GM19240 (cell line): ENCODE measurements at regions not wholly inside any gene's neighbourhood (a gene's known extent, or its start where the extent isn't known, plus 50 kb on each side); places are given as distances from the start of the nearest gene placed in this dataset.

Experiments used
- DNase-seq: peaks from one replicate; pipeline ENCODE4 v3.0.0; 2011; ENCODE audit warnings: low spot score; ENCODE audit not compliant: insufficient read length

DNA sequence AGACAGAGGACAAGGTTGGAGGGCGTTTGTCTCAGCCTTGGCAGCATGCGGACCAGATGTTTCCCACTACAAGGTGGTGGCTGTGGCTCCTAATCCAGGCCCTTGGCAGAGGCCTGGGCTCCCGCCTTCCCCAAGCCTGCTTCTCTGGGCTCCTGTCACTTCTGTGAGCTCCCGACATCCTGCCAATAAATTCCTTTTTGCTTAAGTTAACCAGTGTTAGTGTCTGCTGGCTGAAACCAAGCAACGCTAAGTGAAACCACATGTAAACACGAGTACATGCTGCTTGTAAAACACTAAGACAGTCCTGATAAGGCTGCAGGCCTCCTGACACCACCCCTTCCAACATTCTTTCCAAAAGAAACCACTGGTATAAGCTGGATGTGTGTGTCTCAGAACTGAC lies 263.6 kb upstream of the ZMIZ1 start:
- no peak for DNase-seq

- DNase-seq: no peak
Measured at GRCh38 chr10:78806681-78807221, 262.0 kb upstream of the ZMIZ1 start.

GRCh38 chr10:78807504-78808203 lies 261.1 kb upstream of the ZMIZ1 start:
- DNase-seq: no peak

- DNase-seq: no peak
Measured at GRCh38 chr10:78808286-78808685, 260.5 kb upstream of the ZMIZ1 start.

DNA sequence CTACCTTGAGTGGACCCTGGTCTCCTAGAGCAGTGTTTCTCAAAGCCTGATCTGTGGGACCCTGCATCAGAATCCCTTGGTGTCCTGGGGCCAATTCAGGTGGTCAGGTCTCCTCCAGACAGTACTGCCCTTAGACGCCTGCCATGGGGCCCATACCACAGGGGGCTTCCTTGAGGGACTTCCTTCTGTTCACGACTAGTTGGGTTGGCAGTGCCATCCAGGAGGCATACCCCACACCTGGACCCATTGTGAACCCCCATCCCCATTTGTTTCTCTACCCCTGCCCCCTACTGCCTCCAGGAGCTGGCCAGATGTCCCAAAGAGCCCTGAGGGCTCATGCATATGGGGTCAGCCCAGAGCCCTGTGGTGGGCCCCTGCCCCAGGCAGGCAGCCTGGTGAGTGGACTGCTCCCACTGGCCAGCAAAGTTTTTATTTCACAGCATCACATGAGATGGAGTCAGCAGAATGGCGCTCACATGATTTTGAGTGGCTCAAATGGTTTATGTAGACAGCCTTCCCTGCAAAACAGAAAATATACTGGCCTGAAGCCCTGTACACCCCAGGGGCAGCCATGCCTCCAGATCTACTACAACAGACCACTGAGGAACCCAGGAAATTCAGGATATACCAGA lies 259.9 kb upstream of the ZMIZ1 start:
- DNase-seq: no peak

GRCh38 chr10:78811174-78811573 lies 257.6 kb upstream of the ZMIZ1 start:
- no peak for DNase-seq

DNA sequence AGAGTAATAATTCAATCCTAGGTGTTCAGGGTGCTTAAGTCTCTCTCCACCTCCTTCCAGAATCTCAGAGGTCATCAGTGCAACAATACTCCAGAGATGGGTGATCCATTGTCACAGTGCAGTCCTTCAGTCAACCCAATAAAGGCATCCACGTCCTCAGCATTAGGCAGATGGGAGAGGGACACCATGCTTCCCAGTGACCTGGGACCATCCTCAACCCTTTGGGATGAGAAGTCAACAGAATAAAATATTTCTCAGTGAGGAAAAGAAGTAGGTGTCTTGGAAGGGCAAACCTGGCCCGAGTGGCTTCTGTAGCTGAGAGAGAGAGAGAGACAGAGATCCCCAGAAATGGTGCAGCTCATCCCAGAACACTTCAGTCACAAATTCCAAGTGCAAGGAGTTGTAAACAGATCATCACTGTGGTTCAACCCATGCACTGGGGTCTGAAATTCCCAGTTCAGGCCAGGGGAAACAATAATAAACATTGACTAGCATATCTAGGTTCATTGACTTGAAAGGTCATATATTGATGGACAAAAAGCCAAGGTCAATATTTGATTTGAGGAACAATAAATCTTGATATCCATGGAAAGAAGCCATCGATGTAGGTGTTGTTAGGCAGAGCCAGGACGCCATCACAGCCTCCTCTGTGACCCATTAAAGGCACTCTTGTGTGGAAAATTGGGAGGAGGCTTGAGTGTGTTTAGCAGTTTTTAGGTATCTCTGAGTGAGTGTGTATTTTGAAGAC lies 256.0 kb upstream of the ZMIZ1 start:
- DNase-seq: no peak

GRCh38 chr10:78813526-78813925 lies 255.2 kb upstream of the ZMIZ1 start:
- DNase-seq: no peak

GRCh38 chr10:78813998-78814399 lies 254.8 kb upstream of the ZMIZ1 start:
- no peak for DNase-seq

DNA sequence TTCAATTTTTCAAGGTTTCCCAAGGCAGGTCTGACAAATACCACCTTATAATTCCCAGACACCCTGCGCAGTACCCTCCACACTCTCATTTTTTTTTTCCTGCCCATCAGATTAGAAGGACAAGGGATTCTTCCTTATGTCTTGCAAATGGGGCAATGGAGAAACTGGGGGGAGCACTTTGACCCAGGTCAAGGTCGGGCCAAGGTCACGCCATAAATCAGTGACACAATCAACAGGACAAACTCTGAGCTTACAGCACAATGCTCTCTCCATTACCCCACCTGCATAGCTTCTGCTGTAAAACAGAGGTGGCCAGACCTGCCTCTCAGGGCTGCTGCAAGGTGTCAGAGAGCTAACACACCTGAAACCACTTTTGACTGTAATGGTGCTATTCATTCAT lies 254.4 kb upstream of the ZMIZ1 start:
- no peak for DNase-seq

DNA sequence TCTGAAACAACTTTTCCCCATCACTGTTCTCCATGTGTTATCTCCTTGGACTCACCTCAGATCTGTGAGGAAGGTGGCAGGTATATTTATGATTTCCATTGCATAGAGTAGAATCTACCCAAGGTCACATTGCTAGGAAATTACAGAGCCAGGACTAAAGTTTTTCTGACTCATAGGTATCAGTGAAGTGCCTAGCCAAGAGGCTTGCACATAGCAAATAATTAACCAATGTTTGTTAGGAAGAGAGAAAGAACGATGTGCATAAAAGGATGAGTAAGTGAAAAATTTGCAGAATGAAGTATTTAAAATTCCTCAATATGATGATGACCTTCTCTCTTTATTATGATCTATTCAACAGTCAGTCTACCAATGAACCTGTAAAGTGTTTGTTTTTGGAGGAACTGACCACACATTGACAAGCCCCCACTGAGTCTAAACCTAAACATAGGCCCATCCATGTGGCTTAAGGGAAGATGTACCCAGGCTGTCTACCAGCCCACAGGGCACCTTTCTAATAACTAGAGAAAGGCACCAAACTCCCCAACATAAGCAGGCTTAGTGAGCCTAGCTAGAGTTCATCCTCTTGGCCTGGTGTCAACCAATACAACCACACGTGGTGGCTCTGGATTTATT lies 252.9 kb upstream of the ZMIZ1 start:
- DNase-seq: no peak

DNA sequence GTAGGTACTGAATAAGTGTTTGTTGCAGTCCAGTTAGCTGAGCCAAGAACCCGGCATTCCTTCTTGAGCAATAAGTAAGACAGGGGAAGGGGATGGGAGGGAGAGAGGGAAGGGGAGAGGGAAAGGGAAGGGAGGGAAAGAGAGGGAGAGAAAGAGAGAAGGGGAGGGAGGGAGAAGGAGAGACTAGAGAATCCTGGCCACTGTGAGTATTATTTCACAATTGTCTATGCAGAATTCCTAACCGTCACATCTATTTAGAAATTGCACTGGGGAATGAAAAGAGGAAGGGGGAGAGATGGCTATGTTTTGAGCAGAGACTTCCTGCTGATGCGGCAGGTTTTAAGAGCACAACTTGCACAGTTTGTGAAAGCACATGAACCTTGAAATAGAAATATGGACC lies 251.4 kb upstream of the ZMIZ1 start:
- DNase-seq: no peak

DNA sequence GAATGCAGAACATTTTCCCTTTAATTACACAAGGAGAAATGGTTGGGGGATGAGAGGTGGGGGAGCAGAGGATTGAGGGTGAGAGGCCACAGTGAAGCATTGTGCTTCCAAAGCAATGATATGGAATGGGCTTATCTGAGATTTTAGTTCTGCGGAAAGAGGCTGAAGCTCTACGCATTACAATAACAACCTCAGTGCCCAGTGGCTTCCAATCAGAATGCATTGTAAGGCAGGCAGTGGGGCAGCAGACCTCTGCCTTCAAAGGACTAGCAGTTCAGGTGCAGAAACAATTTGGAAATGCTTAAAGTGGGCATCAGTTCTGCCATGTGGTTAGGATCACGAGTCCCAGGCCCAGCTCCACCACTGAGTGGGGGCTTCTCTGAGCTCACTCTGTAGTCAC lies 251.0 kb upstream of the ZMIZ1 start:
- no peak for DNase-seq

DNA sequence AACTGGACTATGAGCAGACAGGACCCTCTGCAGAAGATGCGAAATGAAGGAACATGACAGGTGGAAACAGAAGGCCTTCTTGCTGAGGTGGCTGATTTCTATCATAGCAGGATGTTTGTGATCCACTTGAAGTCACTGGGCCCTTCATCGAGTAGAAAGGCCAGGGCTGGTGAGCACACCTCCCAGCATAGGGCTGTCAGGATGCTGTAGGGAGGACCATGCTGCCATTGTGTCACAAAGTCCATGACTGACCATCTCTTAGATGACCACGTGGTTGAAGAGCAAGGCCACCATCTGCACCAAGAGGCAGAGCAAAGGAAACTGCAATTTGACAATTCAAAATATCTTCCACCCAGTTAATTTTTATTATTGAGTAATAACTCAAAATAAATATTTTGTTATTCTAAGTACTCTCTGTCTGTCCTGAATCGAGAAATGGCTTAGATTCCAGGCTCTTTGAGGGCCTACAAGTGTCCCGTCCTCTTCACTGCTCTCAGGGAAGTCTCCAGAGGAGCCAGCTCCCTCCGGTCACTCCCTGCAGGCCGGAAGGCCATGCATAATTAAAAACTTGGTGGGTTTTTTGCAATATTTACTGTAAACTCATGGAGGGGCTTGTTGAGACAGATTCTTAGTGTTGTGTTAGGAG lies 249.3 kb upstream of the ZMIZ1 start:
- no peak for DNase-seq

GRCh38 chr10:78820007-78820362 lies 248.8 kb upstream of the ZMIZ1 start:
- DNase-seq: no peak

- no peak for DNase-seq
Measured at GRCh38 chr10:78821052-78821451, 247.7 kb upstream of the ZMIZ1 start.

GRCh38 chr10:78828647-78829539 lies 239.9 kb upstream of the ZMIZ1 start:
- DNase-seq: no peak

DNA sequence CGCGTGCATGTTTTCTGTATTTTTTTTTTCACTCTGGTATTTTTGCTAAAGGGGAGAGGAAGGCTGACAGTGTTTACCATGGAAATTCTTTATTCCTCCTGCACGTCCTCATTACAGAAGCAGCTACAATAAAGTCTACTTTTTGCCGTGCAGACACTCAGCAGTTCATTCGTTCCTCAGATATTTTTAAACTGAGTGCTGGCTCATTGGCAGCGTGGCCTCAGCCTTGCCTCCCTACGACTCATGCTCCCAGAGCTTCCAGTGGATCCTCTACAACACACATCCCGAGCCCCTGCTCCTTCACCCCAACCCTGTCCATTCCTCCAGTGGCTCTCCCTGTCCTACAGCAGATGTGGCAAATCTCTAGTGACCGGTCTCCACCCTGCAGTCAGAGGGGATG lies 239.2 kb upstream of the ZMIZ1 start:
- DNase-seq: no peak

DNA sequence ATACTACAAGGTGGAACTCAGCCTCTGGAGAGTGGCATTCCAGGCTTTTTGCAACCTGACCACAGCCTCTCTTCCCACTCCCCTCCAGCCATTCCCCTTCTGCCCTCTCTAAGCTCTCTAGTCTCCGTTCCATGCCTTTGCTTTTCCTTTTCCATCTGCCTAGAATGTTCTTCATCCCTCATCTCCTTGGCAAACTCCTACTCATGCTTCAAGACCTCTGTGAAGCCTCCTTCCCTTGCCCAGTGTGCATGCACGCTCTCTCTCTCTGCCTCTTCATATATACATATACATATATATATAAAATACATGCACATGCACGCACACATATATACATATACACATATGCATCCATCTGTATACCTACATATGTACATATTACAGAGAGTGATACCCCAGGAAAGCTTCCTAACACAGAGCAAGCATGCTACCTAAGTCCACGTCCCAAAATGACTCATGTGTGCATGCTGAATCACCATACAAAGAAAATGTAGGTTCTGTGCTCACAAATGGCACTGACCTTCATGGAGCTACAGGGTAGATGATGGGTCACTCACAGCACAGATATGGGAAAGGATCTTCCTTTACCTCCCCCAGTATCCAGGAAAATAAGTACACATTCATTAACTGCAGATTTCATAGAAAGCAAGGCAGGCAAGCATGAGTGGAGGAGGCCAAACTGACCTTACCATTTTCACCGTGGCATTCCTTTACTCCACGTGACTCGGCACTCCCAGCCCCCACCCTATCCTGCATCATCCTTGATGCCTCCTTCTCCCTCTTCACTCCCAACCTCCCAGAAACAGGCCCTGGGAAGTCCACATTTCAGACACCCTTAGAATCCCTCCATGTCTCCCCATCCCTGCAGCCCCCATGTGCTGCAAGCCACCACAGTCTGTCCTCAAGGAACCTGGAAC lies 238.4 kb upstream of the ZMIZ1 start:
- no peak for DNase-seq
